GM12872 (cell line): ENCODE measurements at regions not wholly inside any gene's neighbourhood (a gene's known extent, or its start where the extent isn't known, plus 50 kb on each side); places are given as distances from the start of the nearest gene placed in this dataset.

Source experiments
- TF ChIP-seq, protein P1 (sequence below): IDR thresholded peaks from 3 replicates; pipeline ENCODE4 v1.5.1; 2011; ENCODE audit warnings: low read depth, mild to moderate bottlenecking, low read length, moderate library complexity; ENCODE audit not compliant: insufficient read depth

DNA sequence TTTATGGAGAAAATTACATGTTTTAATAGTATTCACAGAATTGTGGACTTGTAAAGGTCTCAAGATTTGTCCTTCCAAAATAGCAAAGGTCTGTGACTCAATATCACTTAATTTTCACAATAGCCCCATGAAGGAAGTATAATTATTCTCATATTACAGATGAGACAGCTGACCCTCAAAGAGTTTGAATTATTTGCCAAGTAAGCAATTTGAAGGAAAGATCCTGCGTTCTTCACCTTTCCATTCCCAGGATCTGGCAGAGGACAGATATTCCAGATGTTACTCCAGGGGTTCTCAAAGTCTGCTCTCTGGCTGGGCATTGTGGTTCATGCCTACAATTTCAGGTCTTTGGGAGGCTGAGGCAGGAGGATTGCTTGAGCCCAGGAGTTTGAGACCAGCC is 559.4 kb upstream of the AUTS2 start:
- TF ChIP-seq, protein P1, sequence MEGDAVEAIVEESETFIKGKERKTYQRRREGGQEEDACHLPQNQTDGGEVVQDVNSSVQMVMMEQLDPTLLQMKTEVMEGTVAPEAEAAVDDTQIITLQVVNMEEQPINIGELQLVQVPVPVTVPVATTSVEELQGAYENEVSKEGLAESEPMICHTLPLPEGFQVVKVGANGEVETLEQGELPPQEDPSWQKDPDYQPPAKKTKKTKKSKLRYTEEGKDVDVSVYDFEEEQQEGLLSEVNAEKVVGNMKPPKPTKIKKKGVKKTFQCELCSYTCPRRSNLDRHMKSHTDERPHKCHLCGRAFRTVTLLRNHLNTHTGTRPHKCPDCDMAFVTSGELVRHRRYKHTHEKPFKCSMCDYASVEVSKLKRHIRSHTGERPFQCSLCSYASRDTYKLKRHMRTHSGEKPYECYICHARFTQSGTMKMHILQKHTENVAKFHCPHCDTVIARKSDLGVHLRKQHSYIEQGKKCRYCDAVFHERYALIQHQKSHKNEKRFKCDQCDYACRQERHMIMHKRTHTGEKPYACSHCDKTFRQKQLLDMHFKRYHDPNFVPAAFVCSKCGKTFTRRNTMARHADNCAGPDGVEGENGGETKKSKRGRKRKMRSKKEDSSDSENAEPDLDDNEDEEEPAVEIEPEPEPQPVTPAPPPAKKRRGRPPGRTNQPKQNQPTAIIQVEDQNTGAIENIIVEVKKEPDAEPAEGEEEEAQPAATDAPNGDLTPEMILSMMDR, result no peak

- TF ChIP-seq, protein P1, result no peak
These were observed 556.1 kb upstream of the AUTS2 start for GRCh38 chr7:69042138-69042537.

GRCh38 chr7:69047151-69047754 is 551.0 kb upstream of the AUTS2 start:
- TF ChIP-seq, protein P1, result no peak

DNA sequence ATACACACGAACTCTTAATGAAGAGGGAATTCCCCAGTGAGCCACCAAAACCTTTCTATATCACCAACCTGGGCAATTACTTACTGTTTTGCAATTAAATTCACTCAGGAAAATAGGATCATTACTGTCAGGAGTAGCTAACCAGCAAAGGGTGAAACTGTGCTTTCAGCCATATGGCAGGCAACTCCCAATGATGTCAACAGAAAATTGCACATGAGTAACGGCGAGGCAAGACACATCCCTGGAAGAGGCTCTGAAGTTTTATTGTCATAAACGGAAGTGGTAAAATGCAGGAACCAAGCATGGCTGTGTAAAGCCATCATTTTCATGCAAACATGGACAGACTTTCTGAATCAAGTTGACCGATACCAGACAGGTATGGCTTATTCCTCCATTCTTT is 548.9 kb upstream of the AUTS2 start:
- TF ChIP-seq, protein P1, result no peak

DNA sequence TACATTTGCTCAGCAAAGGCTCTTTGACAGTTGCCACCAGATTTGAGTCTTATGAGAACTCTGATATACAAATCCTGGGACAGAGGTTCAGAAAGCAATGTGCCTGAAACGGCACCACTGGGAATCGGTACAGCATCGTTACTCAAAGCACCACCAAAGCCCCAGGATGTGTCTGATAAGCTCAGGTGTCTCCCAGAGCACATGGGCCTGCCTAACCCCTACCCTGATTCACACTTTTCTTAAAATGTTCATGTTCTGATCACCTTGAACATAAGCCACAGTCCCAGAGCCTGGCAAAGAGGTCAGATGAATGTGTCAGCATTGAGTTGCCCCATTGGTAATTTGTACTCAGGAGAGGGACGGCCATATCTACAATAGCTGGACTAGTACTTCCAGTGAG is 545.8 kb upstream of the AUTS2 start:
- TF ChIP-seq, protein P1, result no peak

GRCh38 chr7:69060516-69060915 is 537.8 kb upstream of the AUTS2 start:
- TF ChIP-seq, protein P1, result no peak

- TF ChIP-seq, protein P1, result no peak
These were observed 536.1 kb upstream of the AUTS2 start for GRCh38 chr7:69062020-69062765.
